H1 (cell line): ENCODE measurements at regions not wholly inside any gene's neighbourhood (a gene's known extent, or its start where the extent isn't known, plus 50 kb on each side); places are given as distances from the start of the nearest gene placed in this dataset.
"Not testable (repeated sequence)": the region's sequence is repeated elsewhere in the genome, so short reads cannot be mapped to it uniquely, and the experiment has no call there.

ENCODE experiments used
- CTCF ChIA-PET: fragments of 300-600 bp; sonication (Branson Sonifier 250); formaldehyde crosslinking; loops from one replicate; lab custom pipeline; 2021; ENCODE audit not compliant: partially characterized antibody; lab: Charles Lee
- POLR2A ChIA-PET: fragments of 300-600 bp; sonication (Branson Sonifier 250); formaldehyde crosslinking; loops from one replicate; lab custom pipeline; 2021; ENCODE audit warnings: inconsistent platforms; ENCODE audit not compliant: partially characterized antibody; lab: Charles Lee
- DNase-seq, 2 experiments: peaks; one replicate each; pipeline versions ENCODE4 v3.0.0 to v3.0.0-alpha.2; 2010 to 2022; ENCODE audit warnings: low spot score in 2 of 2, low read depth in 1 of 2, mixed read lengths in 1 of 2
- FAIRE-seq: peaks from 2 replicates; lab custom pipeline; 2011; peaks lifted over from hg19 to GRCh38; lab: Jason Lieb, UNC
- H2AFZ ChIP-seq: 2 replicates; pipeline ENCODE4 v1.8.1; 2012; ENCODE audit warnings: low read length, inconsistent platforms
- H2AK5ac ChIP-seq: 2 replicates; pipeline ENCODE4 v1.6.1; 2013; ENCODE audit warnings: low read depth, low read length
- H2BK120ac ChIP-seq: replicated peaks from 2 replicates; pipeline ENCODE3; 2013; ENCODE audit warnings: low read depth, low read length, inconsistent platforms
- H2BK12ac ChIP-seq: 2 replicates; pipeline ENCODE4 v1.6.1; 2013; ENCODE audit warnings: low read depth, low read length
- H2BK15ac ChIP-seq: 2 replicates; pipeline ENCODE4 v1.6.1; 2013; ENCODE audit warnings: low read length
- H2BK20ac ChIP-seq: 2 replicates; pipeline ENCODE4 v1.6.1; 2013; ENCODE audit warnings: low read length
- H2BK5ac ChIP-seq: 2 replicates; pipeline ENCODE4 v1.6.1; 2013; ENCODE audit warnings: low read depth, low read length
- H3K14ac ChIP-seq: 2 replicates; pipeline ENCODE4 v1.6.1; 2013; ENCODE audit warnings: inconsistent platforms; ENCODE audit not compliant: insufficient read length
- H3K18ac ChIP-seq: 2 replicates; pipeline ENCODE4 v1.6.1; 2013; ENCODE audit warnings: low read length; ENCODE audit errors: extremely low read depth
- H3K23ac ChIP-seq: 2 replicates; pipeline ENCODE4 v1.6.1; 2013; ENCODE audit warnings: inconsistent platforms; ENCODE audit not compliant: insufficient read length
- H3K23me2 ChIP-seq: 2 replicates; pipeline ENCODE4 v1.6.1; 2013; ENCODE audit warnings: low read depth, low read length
- H3K27ac ChIP-seq: 2 replicates; pipeline ENCODE4 v1.6.1; 2011; ENCODE audit warnings: low read depth, low read length, inconsistent platforms
- H3K27me3 ChIP-seq, 4 experiments: replicated peaks in 1 of 4; 1 replicate in 1 of 4; 2 replicates in 3 of 4; pipeline versions ENCODE4 v1.6.1 to v1.8.1; 2011 to 2013; ENCODE audit warnings: low read length in 3 of 4, mild to moderate bottlenecking in 3 of 4, inconsistent platforms in 2 of 4, mixed read lengths in 2 of 4, moderate library complexity in 1 of 4; ENCODE audit not compliant: control insufficient read depth in 3 of 4, insufficient read depth in 3 of 4; ENCODE audit errors: extremely low read depth in 1 of 4
- H3K36me3 ChIP-seq, 4 experiments: 2 replicates each; pipeline versions ENCODE4 v1.6.1 to v1.8.1; 2011 to 2013; ENCODE audit warnings: mild to moderate bottlenecking in 4 of 4, low read length in 3 of 4, moderate library complexity in 2 of 4, control low read depth in 1 of 4, inconsistent platforms in 1 of 4; ENCODE audit not compliant: insufficient read depth in 4 of 4, control insufficient read depth in 2 of 4
- H3K4ac ChIP-seq: replicated peaks from 2 replicates; pipeline ENCODE3; 2013; ENCODE audit warnings: low read length, low read depth, mixed read lengths, inconsistent platforms; ENCODE audit not compliant: insufficient read length
- H3K4me1 ChIP-seq, 4 experiments: replicated peaks in 1 of 4; 1 replicate in 1 of 4; 2 replicates in 3 of 4; pipeline versions ENCODE4 v1.6.1 to v1.8.1; 2011 to 2013; ENCODE audit warnings: low read length in 3 of 4, inconsistent platforms in 2 of 4, mixed read lengths in 1 of 4; ENCODE audit not compliant: insufficient read depth in 4 of 4, control insufficient read depth in 3 of 4
- H3K4me2 ChIP-seq, 2 experiments: 2 replicates each; pipeline versions ENCODE4 v1.6.1 to v1.8.1; 2011 to 2013; ENCODE audit warnings: low read depth in 2 of 2, low read length in 2 of 2, control low read depth in 1 of 2, inconsistent platforms in 1 of 2, mild to moderate bottlenecking in 1 of 2; ENCODE audit not compliant: insufficient read depth in 1 of 2
- H3K4me3 ChIP-seq, 4 experiments: fragments of 200-600, 300-600 bp in 1 of 4; sonication (generic), shearing (Covaris generic), sonication (Bioruptor Twin) in 1 of 4; 2 replicates each; pipeline versions ENCODE4 v1.5.1 to v1.8.1; 2011 to 2016; ENCODE audit warnings: low read length in 4 of 4, low read depth in 3 of 4, control low read depth in 2 of 4, inconsistent platforms in 2 of 4, mild to moderate bottlenecking in 2 of 4, mixed read lengths in 1 of 4, moderate library complexity in 1 of 4; ENCODE audit not compliant: insufficient read depth in 2 of 4; ENCODE audit errors: extremely low read depth in 1 of 4
- H3K56ac ChIP-seq: replicated peaks from 2 replicates; pipeline ENCODE3; 2013; ENCODE audit warnings: low read depth, mild to moderate bottlenecking, mixed read lengths, low read length, inconsistent platforms; ENCODE audit not compliant: insufficient read length
- H3K79me1 ChIP-seq: 2 replicates; pipeline ENCODE4 v1.6.1; 2013; ENCODE audit warnings: low read depth, low read length, control low read depth
- H3K79me2 ChIP-seq, 2 experiments: 2 replicates each; pipeline versions ENCODE4 v1.6.1 to v1.8.1; 2012 to 2013; ENCODE audit warnings: low read length in 2 of 2, mild to moderate bottlenecking in 2 of 2, inconsistent platforms in 1 of 2; ENCODE audit not compliant: insufficient read depth in 2 of 2, control insufficient read depth in 1 of 2
- H3K9ac ChIP-seq, 4 experiments: replicated peaks in 1 of 4; 1 replicate in 1 of 4; 2 replicates in 3 of 4; pipeline versions ENCODE4 v1.6.1 to v1.8.1; 2011 to 2013; ENCODE audit warnings: low read depth in 3 of 4, low read length in 3 of 4, control low read depth in 2 of 4, mild to moderate bottlenecking in 2 of 4, moderate library complexity in 2 of 4, inconsistent platforms in 1 of 4; ENCODE audit errors: extremely low read depth in 1 of 4
- H3K9me3 ChIP-seq, 2 experiments: 2 replicates each; pipeline versions ENCODE4 v1.6.1 to v1.8.1; 2012 to 2013; ENCODE audit warnings: mild to moderate bottlenecking in 2 of 2, moderate library complexity in 2 of 2, control low read depth in 1 of 2, inconsistent platforms in 1 of 2, low read depth in 1 of 2, low read length in 1 of 2, mixed read lengths in 1 of 2; ENCODE audit not compliant: insufficient read depth in 2 of 2
- H4K20me1 ChIP-seq, 2 experiments: replicated peaks in 1 of 2; 2 replicates each; pipeline versions ENCODE3 to v1.8.1; 2011 to 2013; ENCODE audit warnings: inconsistent platforms in 2 of 2, low read length in 2 of 2, mild to moderate bottlenecking in 1 of 2; ENCODE audit not compliant: insufficient read depth in 2 of 2, control insufficient read depth in 1 of 2
- H4K5ac ChIP-seq: 2 replicates; pipeline ENCODE4 v1.6.1; 2013; ENCODE audit warnings: low read length, low read depth, mixed read lengths, inconsistent platforms; ENCODE audit not compliant: insufficient read length
- H4K8ac ChIP-seq: 2 replicates; pipeline ENCODE4 v1.8.0; 2013; ENCODE audit warnings: mild to moderate bottlenecking, moderate library complexity, low read length, inconsistent platforms; ENCODE audit not compliant: insufficient read depth; ENCODE audit errors: extremely low read depth
- H4K91ac ChIP-seq: replicated peaks from 2 replicates; pipeline ENCODE3; 2013; ENCODE audit warnings: low read length, mixed read lengths, inconsistent platforms; ENCODE audit not compliant: insufficient read length
- WGBS, 2 experiments: shearing (Covaris generic) in 1 of 2; methylation state at CpG; one replicate each; pipeline versions ENCODE4 v1.1.6 to v1.1.7; 2013 to 2015; ENCODE audit warnings: low lambda C conversion rate in 2 of 2, mixed read lengths in 2 of 2, inconsistent platforms in 1 of 2, low coverage in 1 of 2, missing lambda C conversion rate in 1 of 2; ENCODE audit not compliant: insufficient replicate concordance in 2 of 2, insufficient coverage in 1 of 2, insufficient read length in 1 of 2; ENCODE audit errors: extremely low coverage in 1 of 2, missing lambda C conversion rate in 1 of 2; 5-methylcytosine and 5-hydroxymethylcytosine counted together

DNA sequence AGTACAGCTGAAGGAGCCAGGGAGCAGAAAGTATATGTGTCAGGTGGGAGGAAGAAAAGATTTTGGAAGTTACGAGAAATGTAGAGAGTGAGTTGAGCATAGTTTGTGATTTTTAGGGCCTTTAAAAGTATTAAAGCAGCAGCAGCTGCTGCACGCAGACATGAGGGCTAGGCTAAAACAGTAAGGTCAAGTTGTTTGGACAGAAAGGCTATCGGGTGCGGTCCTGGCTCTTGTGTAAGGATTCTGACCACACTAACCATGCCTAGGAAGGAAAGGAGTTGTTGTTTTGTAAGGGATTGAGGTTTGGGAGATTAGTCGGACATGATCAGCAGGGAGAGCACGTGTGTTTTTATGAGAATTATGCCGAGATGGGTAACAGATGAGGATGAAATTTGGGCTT, 991.6 kb upstream of the WWC1 start:
- H4K5ac ChIP-seq, H3K23me2 ChIP-seq, H3K36me3 ChIP-seq, H2AK5ac ChIP-seq, H3K27me3 ChIP-seq, H3K18ac ChIP-seq, FAIRE-seq, H2BK20ac ChIP-seq, H2BK5ac ChIP-seq, H3K56ac ChIP-seq, H2BK15ac ChIP-seq, H4K20me1 ChIP-seq, H3K4ac ChIP-seq, H3K27ac ChIP-seq, H4K91ac ChIP-seq, DNase-seq, H2BK12ac ChIP-seq, H3K9me3 ChIP-seq, H3K79me2 ChIP-seq, H3K79me1 ChIP-seq, H3K14ac ChIP-seq, POLR2A ChIA-PET, H2BK120ac ChIP-seq, H3K4me3 ChIP-seq, H2AFZ ChIP-seq, H3K9ac ChIP-seq, H3K23ac ChIP-seq, H4K8ac ChIP-seq, H3K4me2 ChIP-seq: not testable (repeated sequence)
- CTCF ChIA-PET = interaction anchor here (1.0 kb wide), 1 partner anchor 38 kb away, joined by 3 read pairs; no protein-coding TSS in a partner anchor
- WGBS, 2 experiments = 92 to 100% methylated on average over 1 to 7 of the region's 7 CpGs
- peaks cover 6 to 24% (median 19%) of the 10 kb centered on the region in 4 experiments for H3K4me1 ChIP-seq
